ENCODE measurements at regions not wholly inside any gene's neighbourhood (a gene's known extent, or its start where the extent isn't known, plus 50 kb on each side); places are given as distances from the start of the nearest gene placed in this dataset.
A peak's percentile ranks its signal among the peaks of the same experiment; 100 is the strongest.

DNA sequence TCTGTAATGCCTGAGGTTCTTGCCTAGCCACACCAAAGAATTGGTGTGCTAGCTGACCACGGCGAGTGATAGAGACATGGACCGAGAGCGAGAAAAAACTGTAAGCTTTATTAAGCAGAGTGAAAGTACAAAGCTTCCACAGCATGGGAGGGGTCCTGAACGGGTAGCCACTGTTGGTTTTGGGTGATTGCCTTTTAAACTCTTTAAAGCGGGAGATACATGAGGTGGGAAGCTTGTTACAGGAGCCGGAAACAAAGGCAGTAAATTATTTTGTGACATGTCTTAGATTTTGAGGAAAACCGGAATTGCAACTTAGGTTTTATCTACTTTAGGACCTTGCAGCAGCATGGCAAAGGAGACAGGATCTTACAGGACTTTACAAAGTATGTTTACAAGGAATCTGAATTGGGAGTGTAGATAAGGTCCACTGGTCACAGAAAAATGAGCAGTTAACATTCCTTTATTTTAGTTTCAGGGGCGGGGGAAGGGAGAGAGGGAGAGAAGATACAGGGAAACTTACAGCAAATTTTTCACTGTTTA, 252.7 kb upstream of the MBL2 start:
- Mint-ChIP-seq H3K4me3 (peak overlapping the region; percentile 81 to 93), H3K27ac (peak overlapping the region in 5 of 7 donors; percentile 20 to 86 (median 79)), H3K27me3 (ENCODE audit: low read depth in 3 of 3) (no peaks in the 10 kb centered on the region), H3K4me1 (peaks cover 39% of the 10 kb centered on the region), H3K36me3 (no peaks in the 10 kb centered on the region), H3K9me3 (no peaks in the 10 kb centered on the region)
- H3K36me3 ChIP-seq (replicated peaks in 1 of 2; ENCODE audit: control insufficient read depth in 1 of 2, insufficient read depth in 2 of 2, low read length in 2 of 2), result no peaks in the 10 kb centered on the region
- H3K27me3 ChIP-seq (ENCODE audit: control insufficient read depth in 2 of 2, insufficient read depth in 2 of 2, low read length in 2 of 2), result no peaks in the 10 kb centered on the region
- no peak overlapping the region for H3K27ac ChIP-seq (ENCODE audit: low read depth in 1 of 2, low read length in 2 of 2)
- intact Hi-C loops (cut with micrococcal nuclease), result no loop called here
- 7% methylated on average over 3 of the region's 9 CpGs for WGBS (ENCODE audit: insufficient coverage)
- H3K9ac ChIP-seq (ENCODE audit: insufficient read depth, low read length, poor library complexity, severe bottlenecking), result no peak overlapping the region
- peaks cover 28 to 30% of the 10 kb centered on the region in 2 donors for H3K4me1 ChIP-seq (ENCODE audit: control insufficient read depth in 1 of 2, insufficient read depth in 2 of 2, low read length in 2 of 2)
- no peaks in the 10 kb centered on the region for H3K79me2 ChIP-seq (ENCODE audit: insufficient read depth, low read length)
- H2AFZ ChIP-seq (ENCODE audit: insufficient read depth, low read depth, low read length, poor library complexity, severe bottlenecking), result peak overlapping the region; percentile 50
- no peaks in the 10 kb centered on the region for H4K20me1 ChIP-seq (ENCODE audit: insufficient read depth, low read length)
- peak overlapping the region; percentile 25 to 68 (median 43) for H3K4me3 ChIP-seq (replicated peaks in 1 of 3; ENCODE audit: low read depth in 2 of 3, low read length in 3 of 3)
- TF ChIP-seq, protein P1, sequence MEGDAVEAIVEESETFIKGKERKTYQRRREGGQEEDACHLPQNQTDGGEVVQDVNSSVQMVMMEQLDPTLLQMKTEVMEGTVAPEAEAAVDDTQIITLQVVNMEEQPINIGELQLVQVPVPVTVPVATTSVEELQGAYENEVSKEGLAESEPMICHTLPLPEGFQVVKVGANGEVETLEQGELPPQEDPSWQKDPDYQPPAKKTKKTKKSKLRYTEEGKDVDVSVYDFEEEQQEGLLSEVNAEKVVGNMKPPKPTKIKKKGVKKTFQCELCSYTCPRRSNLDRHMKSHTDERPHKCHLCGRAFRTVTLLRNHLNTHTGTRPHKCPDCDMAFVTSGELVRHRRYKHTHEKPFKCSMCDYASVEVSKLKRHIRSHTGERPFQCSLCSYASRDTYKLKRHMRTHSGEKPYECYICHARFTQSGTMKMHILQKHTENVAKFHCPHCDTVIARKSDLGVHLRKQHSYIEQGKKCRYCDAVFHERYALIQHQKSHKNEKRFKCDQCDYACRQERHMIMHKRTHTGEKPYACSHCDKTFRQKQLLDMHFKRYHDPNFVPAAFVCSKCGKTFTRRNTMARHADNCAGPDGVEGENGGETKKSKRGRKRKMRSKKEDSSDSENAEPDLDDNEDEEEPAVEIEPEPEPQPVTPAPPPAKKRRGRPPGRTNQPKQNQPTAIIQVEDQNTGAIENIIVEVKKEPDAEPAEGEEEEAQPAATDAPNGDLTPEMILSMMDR (IDR thresholded peaks at IDR 0.05), result no peak
- H3K4me2 ChIP-seq (replicated peaks; ENCODE audit: extremely low read depth, low read length, poor library complexity, severe bottlenecking), result peak overlapping the region; percentile 63
- H3K9me3 ChIP-seq (replicated peaks in 1 of 2; ENCODE audit: control insufficient read depth in 1 of 2, insufficient read depth in 1 of 2, low read length in 2 of 2), result no peaks in the 10 kb centered on the region
- no peak for DNase-seq

DNA sequence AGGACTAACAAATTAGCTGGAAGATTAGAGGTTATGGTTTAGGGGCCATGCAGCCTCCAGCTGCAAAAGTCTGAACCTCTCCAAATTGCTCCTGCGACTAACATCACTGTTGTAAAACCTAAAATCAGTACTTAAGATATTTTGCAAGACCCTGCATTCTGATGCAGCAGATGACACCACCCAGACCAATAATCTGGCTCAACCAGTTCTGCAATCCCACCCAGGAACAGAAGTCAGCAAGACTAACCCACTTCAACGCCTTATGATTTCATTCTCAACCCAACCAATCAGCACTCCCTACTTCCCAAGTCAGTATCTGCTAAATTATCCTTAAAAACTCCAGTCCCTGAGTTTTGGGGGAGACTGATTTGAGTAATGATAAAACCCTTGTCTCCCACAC, 250.8 kb upstream of the MBL2 start:
- DNase-seq, result no peak
- Histone ChIP-seq H3K36me3 (replicated peaks in 1 of 2; ENCODE audit: control insufficient read depth in 1 of 2, insufficient read depth in 2 of 2, low read length in 2 of 2) (no peaks in the 10 kb centered on the region), H3K27me3 (ENCODE audit: control insufficient read depth in 2 of 2, insufficient read depth in 2 of 2, low read length in 2 of 2) (no peaks in the 10 kb centered on the region), H3K4me3 (replicated peaks in 1 of 3; ENCODE audit: low read depth in 2 of 3, low read length in 3 of 3) (no peak overlapping the region), H3K79me2 (ENCODE audit: insufficient read depth, low read length) (no peaks in the 10 kb centered on the region), H3K9ac (ENCODE audit: insufficient read depth, low read length, poor library complexity, severe bottlenecking) (no peak overlapping the region), H3K4me1 (ENCODE audit: control insufficient read depth in 1 of 2, insufficient read depth in 2 of 2, low read length in 2 of 2) (peaks cover 16 to 21% of the 10 kb centered on the region in 2 donors), H3K9me3 (replicated peaks in 1 of 2; ENCODE audit: control insufficient read depth in 1 of 2, insufficient read depth in 1 of 2, low read length in 2 of 2) (no peaks in the 10 kb centered on the region), H3K27ac (ENCODE audit: low read depth in 1 of 2, low read length in 2 of 2) (no peak overlapping the region), H2AFZ (ENCODE audit: insufficient read depth, low read depth, low read length, poor library complexity, severe bottlenecking) (no peak overlapping the region), H3K4me2 (replicated peaks; ENCODE audit: extremely low read depth, low read length, poor library complexity, severe bottlenecking) (no peak overlapping the region), H4K20me1 (ENCODE audit: insufficient read depth, low read length) (no peaks in the 10 kb centered on the region)
- WGBS (ENCODE audit: insufficient coverage), result 83% methylated on average over 1 of the region's 2 CpGs
- TF ChIP-seq, protein P1 (IDR thresholded peaks at IDR 0.05), result no peak
- no peak overlapping the region for H3K4me3 Mint-ChIP-seq
- no peak overlapping the region for H3K27ac Mint-ChIP-seq
- intact Hi-C loops (cut with micrococcal nuclease), result no loop called here
- H3K4me1 Mint-ChIP-seq, result peaks cover 29% of the 10 kb centered on the region
- peaks cover 0 to 2% (median 0%) of the 10 kb centered on the region in 7 donors for H3K9me3 Mint-ChIP-seq
- no peaks in the 10 kb centered on the region for H3K36me3 Mint-ChIP-seq
- no peaks in the 10 kb centered on the region for H3K27me3 Mint-ChIP-seq (ENCODE audit: low read depth in 3 of 3)
